Esophagus muscularis mucosa (tissue), 4 donors: ENCODE measurements at regions not wholly inside any gene's neighbourhood (a gene's known extent, or its start where the extent isn't known, plus 50 kb on each side); places are given as distances from the start of the nearest gene placed in this dataset.

Experiments used
- EP300 ChIP-seq: sonication (generic); formaldehyde crosslinking; IDR thresholded peaks from one replicate; pipeline ENCODE4 v1.6.1; 2017; ENCODE audit warnings: antibody characterized with exemption
- POLR2A ChIP-seq: fragments of 450-650 bp; IDR thresholded peaks from one replicate; pipeline ENCODE4 v1.6.1; 2017; ENCODE audit warnings: antibody characterized with exemption, moderate library complexity, mild to moderate bottlenecking, low read depth
- TF ChIP-seq, protein P1 (sequence below), 3 experiments: fragments of 200-600 bp in 2 of 3; fragments of 450-650 bp in 1 of 3; sonication (generic) in 2 of 3; IDR thresholded peaks; one replicate each; pipeline ENCODE4 v1.5.1; 2017 to 2019; ENCODE audit warnings: antibody characterized with exemption in 3 of 3, mild to moderate bottlenecking in 2 of 3, moderate library complexity in 1 of 3

- TF ChIP-seq POLR2A (no peak), EP300 (no peak)
- TF ChIP-seq, protein P1, sequence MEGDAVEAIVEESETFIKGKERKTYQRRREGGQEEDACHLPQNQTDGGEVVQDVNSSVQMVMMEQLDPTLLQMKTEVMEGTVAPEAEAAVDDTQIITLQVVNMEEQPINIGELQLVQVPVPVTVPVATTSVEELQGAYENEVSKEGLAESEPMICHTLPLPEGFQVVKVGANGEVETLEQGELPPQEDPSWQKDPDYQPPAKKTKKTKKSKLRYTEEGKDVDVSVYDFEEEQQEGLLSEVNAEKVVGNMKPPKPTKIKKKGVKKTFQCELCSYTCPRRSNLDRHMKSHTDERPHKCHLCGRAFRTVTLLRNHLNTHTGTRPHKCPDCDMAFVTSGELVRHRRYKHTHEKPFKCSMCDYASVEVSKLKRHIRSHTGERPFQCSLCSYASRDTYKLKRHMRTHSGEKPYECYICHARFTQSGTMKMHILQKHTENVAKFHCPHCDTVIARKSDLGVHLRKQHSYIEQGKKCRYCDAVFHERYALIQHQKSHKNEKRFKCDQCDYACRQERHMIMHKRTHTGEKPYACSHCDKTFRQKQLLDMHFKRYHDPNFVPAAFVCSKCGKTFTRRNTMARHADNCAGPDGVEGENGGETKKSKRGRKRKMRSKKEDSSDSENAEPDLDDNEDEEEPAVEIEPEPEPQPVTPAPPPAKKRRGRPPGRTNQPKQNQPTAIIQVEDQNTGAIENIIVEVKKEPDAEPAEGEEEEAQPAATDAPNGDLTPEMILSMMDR (IDR thresholded peaks at IDR 0.05) = no peak
Observed at GRCh38 chr22:48754611-48755058, 1073.0 kb downstream of the BRD1 start.
